H9 (cell line): ENCODE measurements at regions not wholly inside any gene's neighbourhood (a gene's known extent, or its start where the extent isn't known, plus 50 kb on each side); places are given as distances from the start of the nearest gene placed in this dataset.

Experiments used
- DNase-seq: peaks from one replicate; pipeline ENCODE4 v3.0.0-alpha.2; 2017
- H2AFZ ChIP-seq: one replicate; pipeline ENCODE4 v1.6.1; 2013; ENCODE audit warnings: mild to moderate bottlenecking, low read length, control low read depth, moderate library complexity
- H2AK5ac ChIP-seq: 2 replicates; pipeline ENCODE4 v1.6.1; 2013; ENCODE audit warnings: low read length, control low read depth, mixed read lengths; ENCODE audit not compliant: insufficient read length
- H2BK120ac ChIP-seq: one replicate; pipeline ENCODE4 v1.6.1; 2013; ENCODE audit warnings: low read depth, mild to moderate bottlenecking, low read length, control low read depth, inconsistent platforms; ENCODE audit not compliant: poor library complexity, severe bottlenecking
- H2BK12ac ChIP-seq: 2 replicates; pipeline ENCODE4 v1.6.1; 2013; ENCODE audit warnings: low read length, control low read depth, mixed read lengths, low read depth; ENCODE audit not compliant: insufficient read length
- H2BK15ac ChIP-seq: 2 replicates; pipeline ENCODE4 v1.6.1; 2013; ENCODE audit warnings: low read depth, low read length, control low read depth
- H2BK20ac ChIP-seq: one replicate; pipeline ENCODE4 v1.6.1; 2013; ENCODE audit warnings: low read depth, mild to moderate bottlenecking, low read length, control low read depth, inconsistent platforms; ENCODE audit not compliant: poor library complexity, severe bottlenecking
- H2BK5ac ChIP-seq: 2 replicates; pipeline ENCODE4 v1.6.1; 2013; ENCODE audit warnings: low read length, control low read depth, mixed read lengths; ENCODE audit not compliant: insufficient read length
- H3K14ac ChIP-seq: 2 replicates; pipeline ENCODE4 v1.6.1; 2013; ENCODE audit warnings: low read length, control low read depth; ENCODE audit not compliant: insufficient read depth
- H3K18ac ChIP-seq: 2 replicates; pipeline ENCODE4 v1.6.1; 2013; ENCODE audit warnings: low read depth, mild to moderate bottlenecking, mixed read lengths, low read length, control low read depth; ENCODE audit not compliant: insufficient read length
- H3K23ac ChIP-seq: 2 replicates; pipeline ENCODE4 v1.6.1; 2013; ENCODE audit warnings: low read length, control low read depth, mixed read lengths, low read depth; ENCODE audit not compliant: insufficient read length
- H3K23me2 ChIP-seq: 2 replicates; pipeline ENCODE4 v1.6.1; 2013; ENCODE audit warnings: low read depth, mild to moderate bottlenecking, mixed read lengths, low read length, control low read depth; ENCODE audit not compliant: insufficient read length, poor library complexity, severe bottlenecking
- H3K27ac ChIP-seq: 2 replicates; pipeline ENCODE4 v1.5.1; 2013; ENCODE audit warnings: low read length, control low read depth, mixed read lengths, low read depth; ENCODE audit not compliant: insufficient read length
- H3K27me3 ChIP-seq: 2 replicates; pipeline ENCODE4 v1.6.1; 2013; ENCODE audit warnings: low read length, control low read depth, inconsistent platforms; ENCODE audit not compliant: insufficient read depth
- H3K4ac ChIP-seq: 2 replicates; pipeline ENCODE4 v1.6.1; 2013; ENCODE audit warnings: low read depth, mild to moderate bottlenecking, control low read depth, inconsistent platforms, low read length, moderate library complexity
- H3K4me1 ChIP-seq: 2 replicates; pipeline ENCODE4 v1.6.1; 2013; ENCODE audit warnings: low read length, control low read depth, inconsistent platforms; ENCODE audit not compliant: insufficient read depth
- H3K4me2 ChIP-seq: 2 replicates; pipeline ENCODE4 v1.6.1; 2013; ENCODE audit warnings: low read length, control low read depth, mixed read lengths; ENCODE audit not compliant: insufficient read length, insufficient read depth
- H3K56ac ChIP-seq: 2 replicates; pipeline ENCODE4 v1.6.1; 2013; ENCODE audit warnings: low read depth, mild to moderate bottlenecking, mixed read lengths, low read length, control low read depth; ENCODE audit not compliant: insufficient read length
- H3K79me1 ChIP-seq: 2 replicates; pipeline ENCODE4 v1.6.1; 2013; ENCODE audit warnings: low read depth, mild to moderate bottlenecking, moderate library complexity, low read length, control low read depth, inconsistent platforms; ENCODE audit not compliant: insufficient read depth, poor library complexity, severe bottlenecking
- H3K79me2 ChIP-seq: 2 replicates; pipeline ENCODE4 v1.6.1; 2013; ENCODE audit warnings: low read length, control low read depth, inconsistent platforms; ENCODE audit not compliant: insufficient read depth
- H3K9ac ChIP-seq: 2 replicates; pipeline ENCODE4 v1.6.1; 2013; ENCODE audit warnings: low read length, control low read depth, mixed read lengths; ENCODE audit not compliant: insufficient read length; ENCODE audit errors: extremely low read depth
- H3K9me3 ChIP-seq: one replicate; pipeline ENCODE4 v1.6.1; 2013; ENCODE audit warnings: low read depth, low read length, inconsistent platforms; ENCODE audit not compliant: control insufficient read depth
- H3T11ph ChIP-seq: one replicate; pipeline ENCODE4 v1.6.1; 2013; ENCODE audit warnings: mild to moderate bottlenecking, low read length, control low read depth, inconsistent platforms
- H4K20me1 ChIP-seq: one replicate; pipeline ENCODE4 v1.6.1; 2013; ENCODE audit not compliant: control insufficient read depth, insufficient read length, insufficient read depth
- H4K5ac ChIP-seq: 2 replicates; pipeline ENCODE4 v1.6.1; 2013; ENCODE audit warnings: low read depth, mild to moderate bottlenecking, mixed read lengths, low read length, control low read depth; ENCODE audit not compliant: insufficient read length
- H4K8ac ChIP-seq: replicated peaks from 2 replicates; pipeline ENCODE4 v1.6.1; 2013; ENCODE audit warnings: low read length, control low read depth, mixed read lengths, low read depth; ENCODE audit not compliant: insufficient read length
- H4K91ac ChIP-seq: 2 replicates; pipeline ENCODE4 v1.6.1; 2013; ENCODE audit warnings: low read depth, mild to moderate bottlenecking, moderate library complexity, mixed read lengths, low read length, control low read depth; ENCODE audit not compliant: insufficient read length
- H3K27ac Mint-ChIP-seq, 3 experiments: 2 replicates in 2 of 3; 3 replicates in 1 of 3; pipeline ENCODE4 v1.8.0; 2020 to 2021; ENCODE audit warnings: mixed read lengths in 3 of 3, mild to moderate bottlenecking in 1 of 3, moderate library complexity in 1 of 3
- H3K27me3 Mint-ChIP-seq: 2 replicates; pipeline ENCODE4 v1.8.0; 2021; ENCODE audit warnings: low read depth, mild to moderate bottlenecking, moderate library complexity, mixed read lengths
- H3K36me3 Mint-ChIP-seq, 3 experiments: 2 replicates in 2 of 3; 3 replicates in 1 of 3; pipeline ENCODE4 v1.8.0; 2020 to 2021; ENCODE audit warnings: low read depth in 3 of 3, mixed read lengths in 3 of 3; ENCODE audit not compliant: insufficient read depth in 1 of 3
- H3K4me1 Mint-ChIP-seq, 2 experiments: 2 replicates each; pipeline ENCODE4 v1.8.0; 2020; ENCODE audit warnings: mixed read lengths in 2 of 2
- H3K4me3 Mint-ChIP-seq, 2 experiments: 2 replicates in 1 of 2; 3 replicates in 1 of 2; pipeline ENCODE4 v1.8.0; 2020 to 2021; ENCODE audit warnings: mild to moderate bottlenecking in 2 of 2, mixed read lengths in 2 of 2, moderate library complexity in 1 of 2
- H3K9me3 Mint-ChIP-seq, 2 experiments: 2 replicates in 1 of 2; 3 replicates in 1 of 2; pipeline ENCODE4 v1.8.0; 2020; ENCODE audit warnings: mild to moderate bottlenecking in 2 of 2, mixed read lengths in 2 of 2, moderate library complexity in 1 of 2
- WGBS: extraction: QIAGEN DNeasy Blood & Tissue Kit; methylation state at CpG from one replicate; pipeline ENCODE4 v1.1.7; 2013; ENCODE audit warnings: missing lambda C conversion rate, low lambda C conversion rate, mixed read lengths; ENCODE audit not compliant: insufficient read length; ENCODE audit errors: extremely low coverage; 5-methylcytosine and 5-hydroxymethylcytosine counted together
- TF ChIP-seq, protein P1 (sequence below): fragments of 200-600 bp; sonication (generic); conservative IDR thresholded peaks from 3 replicates; pipeline ENCODE4 v1.8.0; 2021; ENCODE audit warnings: antibody characterized with exemption, mild to moderate bottlenecking

DNA sequence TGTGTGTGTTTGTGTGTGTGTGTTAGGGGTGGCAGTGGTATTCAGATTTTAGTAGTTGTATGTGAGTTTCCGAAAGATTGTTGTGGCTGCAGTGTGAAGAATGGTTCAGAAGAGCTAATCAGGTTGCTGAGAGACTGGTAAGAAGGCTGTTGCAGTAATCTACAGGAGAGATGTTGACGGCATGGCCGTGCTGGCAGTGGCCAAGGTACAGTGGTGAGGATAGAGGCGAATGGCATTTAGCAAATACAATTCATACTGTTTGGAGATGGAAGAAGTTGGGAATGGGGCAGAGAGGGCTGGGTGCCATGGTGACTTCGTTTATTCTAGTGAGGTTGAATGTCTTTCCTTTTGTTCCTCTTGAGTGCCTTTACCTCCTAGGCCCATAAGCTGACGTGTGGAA lies 77.5 kb upstream of the SPATA31D4 start:
- H4K91ac ChIP-seq, result no peak overlapping the region
- no peaks in the 10 kb centered on the region for H3K4me1 Mint-ChIP-seq
- no peak overlapping the region for H4K5ac ChIP-seq
- WGBS, result no CpG with 5 or more reads among the region's 6 CpGs
- no peaks in the 10 kb centered on the region for H3K9me3 ChIP-seq
- H3K27me3 ChIP-seq, result no peaks in the 10 kb centered on the region
- no peak overlapping the region for H3T11ph ChIP-seq
- H3K27ac Mint-ChIP-seq, result no peak overlapping the region
- no peak overlapping the region for H2AFZ ChIP-seq
- no peak overlapping the region for H3K14ac ChIP-seq
- no peaks in the 10 kb centered on the region for H3K36me3 Mint-ChIP-seq
- no peak overlapping the region for H3K9ac ChIP-seq
- H2BK15ac ChIP-seq, result no peak overlapping the region
- H3K27me3 Mint-ChIP-seq, result no peaks in the 10 kb centered on the region
- no peak overlapping the region for H2BK12ac ChIP-seq
- no peak overlapping the region for H3K4ac ChIP-seq
- DNase-seq, result no peak
- H2AK5ac ChIP-seq, result no peak overlapping the region
- H4K8ac ChIP-seq, result no peak overlapping the region
- no peaks in the 10 kb centered on the region for H4K20me1 ChIP-seq
- TF ChIP-seq, protein P1, sequence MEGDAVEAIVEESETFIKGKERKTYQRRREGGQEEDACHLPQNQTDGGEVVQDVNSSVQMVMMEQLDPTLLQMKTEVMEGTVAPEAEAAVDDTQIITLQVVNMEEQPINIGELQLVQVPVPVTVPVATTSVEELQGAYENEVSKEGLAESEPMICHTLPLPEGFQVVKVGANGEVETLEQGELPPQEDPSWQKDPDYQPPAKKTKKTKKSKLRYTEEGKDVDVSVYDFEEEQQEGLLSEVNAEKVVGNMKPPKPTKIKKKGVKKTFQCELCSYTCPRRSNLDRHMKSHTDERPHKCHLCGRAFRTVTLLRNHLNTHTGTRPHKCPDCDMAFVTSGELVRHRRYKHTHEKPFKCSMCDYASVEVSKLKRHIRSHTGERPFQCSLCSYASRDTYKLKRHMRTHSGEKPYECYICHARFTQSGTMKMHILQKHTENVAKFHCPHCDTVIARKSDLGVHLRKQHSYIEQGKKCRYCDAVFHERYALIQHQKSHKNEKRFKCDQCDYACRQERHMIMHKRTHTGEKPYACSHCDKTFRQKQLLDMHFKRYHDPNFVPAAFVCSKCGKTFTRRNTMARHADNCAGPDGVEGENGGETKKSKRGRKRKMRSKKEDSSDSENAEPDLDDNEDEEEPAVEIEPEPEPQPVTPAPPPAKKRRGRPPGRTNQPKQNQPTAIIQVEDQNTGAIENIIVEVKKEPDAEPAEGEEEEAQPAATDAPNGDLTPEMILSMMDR, result no peak
- H3K79me1 ChIP-seq, result no peaks in the 10 kb centered on the region
- no peak overlapping the region for H3K27ac ChIP-seq
- no peak overlapping the region for H2BK20ac ChIP-seq
- no peaks in the 10 kb centered on the region for H3K9me3 Mint-ChIP-seq
- no peak overlapping the region for H2BK120ac ChIP-seq
- H2BK5ac ChIP-seq, result no peak overlapping the region
- no peaks in the 10 kb centered on the region; the same call in 1 of the 2 replicates for H3K4me1 ChIP-seq
- no peak overlapping the region for H3K4me3 Mint-ChIP-seq
- no peak overlapping the region for H3K4me2 ChIP-seq
- no peaks in the 10 kb centered on the region for H3K23me2 ChIP-seq
- H3K23ac ChIP-seq, result no peak overlapping the region
- H3K18ac ChIP-seq, result no peak overlapping the region
- no peaks in the 10 kb centered on the region for H3K79me2 ChIP-seq
- no peak overlapping the region for H3K56ac ChIP-seq
